ENCODE measurements at regions not wholly inside any gene's neighbourhood (a gene's known extent, or its start where the extent isn't known, plus 50 kb on each side); places are given as distances from the start of the nearest gene placed in this dataset.
A peak's percentile ranks its signal among the peaks of the same experiment; 100 is the strongest.

GRCh38 chr5:121758615-121759014 lies 93.1 kb upstream of the FTMT start:
- peak overlapping the region; percentile 42 for H2AK9ac ChIP-seq (replicated peaks; ENCODE audit: low read depth, low read length, poor library complexity)
- peak overlapping the region; percentile 43 for H2AFZ ChIP-seq (replicated peaks; ENCODE audit: low read length, poor library complexity)
- no peak overlapping the region for H3K18ac ChIP-seq (ENCODE audit: low read depth, low read length)
- DNase-seq (no peak), ATAC-seq (ENCODE audit: low read depth) (no peak)
- H3K14ac ChIP-seq (replicated peaks; ENCODE audit: low read depth, low read length): no peak overlapping the region
- no peak overlapping the region for H2AK5ac ChIP-seq (ENCODE audit: low read depth, low read length)
- H3K4ac ChIP-seq (ENCODE audit: low read depth, low read length): no peak overlapping the region
- H3K23ac ChIP-seq (ENCODE audit: low read depth, low read length): no peak overlapping the region
- H3K4me2 ChIP-seq (ENCODE audit: low read depth, low read length): no peak overlapping the region
- no peaks in the 10 kb centered on the region for H3K79me1 ChIP-seq (ENCODE audit: low read depth in 1 of 2, low read length in 2 of 2)
- H3K9ac ChIP-seq (ENCODE audit: low read depth, low read length): no peak overlapping the region
- no peaks in the 10 kb centered on the region for H3K27me3 ChIP-seq (ENCODE audit: control insufficient read depth, insufficient read depth, low read length)
- H4K5ac ChIP-seq (ENCODE audit: low read depth, low read length): no peak overlapping the region
- no peak overlapping the region for H2BK5ac ChIP-seq (ENCODE audit: low read depth, low read length, poor library complexity, severe bottlenecking)
- no TSS peak for BruUV-seq (replicated peaks)
- H4K8ac ChIP-seq (ENCODE audit: low read depth in 2 of 2, low read length in 2 of 2): no peak overlapping the region
- in situ Hi-C loops (cut with MboI; ENCODE audit: low sequenced_read_pairs): no loop called here
- no peaks in the 10 kb centered on the region for H3K4me1 ChIP-seq (ENCODE audit: control insufficient read depth, insufficient read depth, low read length)
- H3K4me3 ChIP-seq (ENCODE audit: insufficient read depth, low read depth, low read length): no peak overlapping the region
- intact Hi-C loops (cut with micrococcal nuclease): no loop called here
- H3K9me1 ChIP-seq (ENCODE audit: insufficient read depth, low read length): no peaks in the 10 kb centered on the region
- H3K9me3 ChIP-seq (ENCODE audit: control insufficient read depth, insufficient read depth, low read length): no peaks in the 10 kb centered on the region
- TF ChIP-seq CHD1 (IDR thresholded peaks at IDR 0.05; ENCODE audit: low read depth, low read length): no peak
- TF ChIP-seq RFX5 (IDR thresholded peaks at IDR 0.05; ENCODE audit: low read depth, low read length): no peak
- TF ChIP-seq CTCF (conservative IDR thresholded peaks at IDR 0.05; ENCODE audit: low read depth, low read length): no peak
- no peak for TF ChIP-seq CEBPB (IDR thresholded peaks at IDR 0.05; ENCODE audit: low read depth, low read length)
- TF ChIP-seq BHLHE40 (IDR thresholded peaks at IDR 0.05; ENCODE audit: low read depth, low read length): no peak
- TF ChIP-seq SMC3 (IDR thresholded peaks at IDR 0.05; ENCODE audit: low read depth, low read length): no peak
- no peak for TF ChIP-seq RAD21 (IDR thresholded peaks at IDR 0.05; ENCODE audit: low read length)
- TF ChIP-seq NFE2L2 (IDR thresholded peaks at IDR 0.05; ENCODE audit: low read depth, low read length): no peak
- TF ChIP-seq MAZ (IDR thresholded peaks at IDR 0.05; ENCODE audit: borderline replicate concordance, low read depth, low read length): no peak
- no peak for TF ChIP-seq FOS (IDR thresholded peaks at IDR 0.05; ENCODE audit: low read depth, low read length)
- TF ChIP-seq MXI1 (IDR thresholded peaks at IDR 0.05; ENCODE audit: borderline replicate concordance, low read depth, low read length): no peak
- TF ChIP-seq POLR2A (IDR thresholded peaks at IDR 0.05; ENCODE audit: low read depth, low read length): no peak
- no peak for TF ChIP-seq MAFK (IDR thresholded peaks at IDR 0.05; ENCODE audit: low read depth, low read length)
- no peak for TF ChIP-seq USF2 (IDR thresholded peaks at IDR 0.05; ENCODE audit: low read depth, low read length)
- TF ChIP-seq RCOR1 (IDR thresholded peaks at IDR 0.05; ENCODE audit: insufficient replicate concordance, low read length): no peak
- no peak for TF ChIP-seq ELK1 (IDR thresholded peaks at IDR 0.05; ENCODE audit: borderline replicate concordance, low read depth, low read length)
- no peak overlapping the region for H3K56ac ChIP-seq (ENCODE audit: extremely low read depth, insufficient read depth, low read length)
- dilution Hi-C loops (cut with HindIII; ENCODE audit: low sequenced_read_pairs, unreplicated experiment): no loop called here
- H2BK15ac ChIP-seq (ENCODE audit: low read depth, low read length): no peak overlapping the region
- no CpG with 5 or more reads among the region's 6 CpGs for WGBS, 2 experiments (ENCODE audit: extremely low coverage in 2 of 2, insufficient read length in 1 of 2)
- H4K20me1 ChIP-seq (ENCODE audit: insufficient read depth, low read length): no peaks in the 10 kb centered on the region
- no peak overlapping the region for H2BK120ac ChIP-seq (ENCODE audit: low read depth, low read length)
- no peak overlapping the region for H2BK20ac ChIP-seq (ENCODE audit: low read depth, low read length)
- ChIA-PET CTCF (interaction anchor here (0.6 kb wide), 1 partner anchor 603 kb away, joined by 3 read pairs; no protein-coding TSS in a partner anchor), POLR2A (ENCODE audit: unreplicated experiment) (no interaction called here)
- no peak overlapping the region for H3K27ac ChIP-seq (ENCODE audit: insufficient read depth, low read length)
- no peak overlapping the region for H4K91ac ChIP-seq (ENCODE audit: insufficient read depth, low read depth, low read length)
- H3K36me3 ChIP-seq (ENCODE audit: control insufficient read depth, insufficient read depth, low read length): no peaks in the 10 kb centered on the region

All from IMR-90 (cell line).